Bronchial epithelial cell (primary cell): ENCODE measurements at regions not wholly inside any gene's neighbourhood (a gene's known extent, or its start where the extent isn't known, plus 50 kb on each side); places are given as distances from the start of the nearest gene placed in this dataset.
A peak's percentile ranks its signal among the peaks of the same experiment; 100 is the strongest.

Experiments used
- DNase-seq: peaks from one replicate; pipeline ENCODE4 v3.0.0-alpha.2; 2010; ENCODE audit warnings: low read depth
- FAIRE-seq: peaks from 2 replicates; lab custom pipeline; 2011; peaks lifted over from hg19 to GRCh38; lab: Jason Lieb, UNC
- H3K27me3 ChIP-seq: 2 replicates; pipeline ENCODE4 v1.5.1; 2011; ENCODE audit warnings: low read length; ENCODE audit not compliant: control insufficient read depth, insufficient read depth
- H3K36me3 ChIP-seq: 2 replicates; pipeline ENCODE4 v1.5.1; 2011; ENCODE audit warnings: low read length; ENCODE audit not compliant: control insufficient read depth, insufficient read depth
- H3K4me3 ChIP-seq: 2 replicates; pipeline ENCODE4 v1.5.1; 2011; ENCODE audit warnings: mild to moderate bottlenecking, low read depth, low read length, control low read depth
- TF ChIP-seq, protein P1 (sequence below): IDR thresholded peaks from 2 replicates; pipeline ENCODE4 v1.5.1; 2011; ENCODE audit warnings: mild to moderate bottlenecking, moderate library complexity, low read length, control low read depth, inconsistent platforms; ENCODE audit not compliant: insufficient read depth, severe bottlenecking

DNA sequence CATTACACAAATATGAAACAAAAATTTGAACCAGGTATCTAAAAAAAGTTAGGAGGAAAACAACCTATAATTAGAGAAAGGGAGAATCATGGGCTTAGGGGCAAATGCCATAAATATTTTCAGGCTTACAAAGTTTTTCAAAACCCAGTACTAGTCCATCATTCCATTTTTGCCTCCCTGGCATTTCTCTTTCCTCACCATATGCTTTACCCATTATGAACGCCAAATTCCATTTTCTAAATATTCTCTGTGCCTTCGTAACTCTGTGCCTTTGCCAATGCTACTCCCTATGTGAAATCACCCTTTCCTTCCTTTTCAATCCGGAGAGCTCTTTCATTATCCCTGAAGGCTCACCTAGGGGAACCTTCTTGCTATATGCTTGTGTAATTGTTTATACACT is 434.1 kb downstream of the ZSWIM6 start:
- Histone ChIP-seq H3K36me3 (no peaks in the 10 kb centered on the region), H3K27me3 (no peaks in the 10 kb centered on the region), H3K4me3 (no peak overlapping the region)
- DNase-seq (no peak), FAIRE-seq (no peak)
- TF ChIP-seq, protein P1, sequence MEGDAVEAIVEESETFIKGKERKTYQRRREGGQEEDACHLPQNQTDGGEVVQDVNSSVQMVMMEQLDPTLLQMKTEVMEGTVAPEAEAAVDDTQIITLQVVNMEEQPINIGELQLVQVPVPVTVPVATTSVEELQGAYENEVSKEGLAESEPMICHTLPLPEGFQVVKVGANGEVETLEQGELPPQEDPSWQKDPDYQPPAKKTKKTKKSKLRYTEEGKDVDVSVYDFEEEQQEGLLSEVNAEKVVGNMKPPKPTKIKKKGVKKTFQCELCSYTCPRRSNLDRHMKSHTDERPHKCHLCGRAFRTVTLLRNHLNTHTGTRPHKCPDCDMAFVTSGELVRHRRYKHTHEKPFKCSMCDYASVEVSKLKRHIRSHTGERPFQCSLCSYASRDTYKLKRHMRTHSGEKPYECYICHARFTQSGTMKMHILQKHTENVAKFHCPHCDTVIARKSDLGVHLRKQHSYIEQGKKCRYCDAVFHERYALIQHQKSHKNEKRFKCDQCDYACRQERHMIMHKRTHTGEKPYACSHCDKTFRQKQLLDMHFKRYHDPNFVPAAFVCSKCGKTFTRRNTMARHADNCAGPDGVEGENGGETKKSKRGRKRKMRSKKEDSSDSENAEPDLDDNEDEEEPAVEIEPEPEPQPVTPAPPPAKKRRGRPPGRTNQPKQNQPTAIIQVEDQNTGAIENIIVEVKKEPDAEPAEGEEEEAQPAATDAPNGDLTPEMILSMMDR: no peak

DNA sequence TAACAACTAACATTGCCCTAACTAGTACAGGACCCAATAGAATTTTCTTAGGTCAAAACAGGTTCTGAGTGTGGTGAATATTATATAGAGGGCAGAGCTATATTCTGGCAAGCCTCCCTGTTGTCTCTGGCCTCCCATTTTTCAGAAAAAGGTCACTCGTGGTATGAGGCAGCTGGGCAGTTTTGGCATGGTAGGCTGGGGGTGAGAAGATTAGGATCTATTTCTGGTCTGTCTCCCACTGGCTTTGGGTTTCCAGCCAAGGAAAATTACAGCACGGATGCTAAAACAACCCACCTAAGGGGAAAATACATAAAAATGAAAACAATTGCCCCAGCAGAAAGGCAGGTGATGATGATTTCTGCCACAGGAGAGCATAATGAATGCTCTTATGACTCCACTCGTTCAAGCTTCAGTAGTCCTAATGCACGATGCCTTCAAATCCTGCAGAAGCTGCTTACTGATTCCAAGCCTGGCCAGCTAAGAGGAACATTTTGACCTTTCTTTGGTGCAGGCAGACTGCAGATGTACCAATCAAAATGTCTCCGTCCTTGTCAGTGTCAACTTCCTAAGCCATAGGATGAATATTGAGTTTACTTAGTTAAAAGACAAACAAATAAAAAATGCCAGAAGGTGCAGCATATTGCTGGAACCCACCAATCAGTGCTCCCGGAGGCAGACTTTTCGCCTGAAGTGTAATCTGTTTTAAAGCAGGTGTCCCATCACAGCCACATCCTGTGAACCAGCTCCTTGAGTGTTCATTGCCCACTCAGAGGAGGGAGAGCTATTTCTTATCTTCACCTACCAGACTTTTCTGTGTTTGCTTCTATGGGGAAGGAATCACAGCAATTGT is 435.4 kb downstream of the ZSWIM6 start:
- TF ChIP-seq, protein P1: no peak
- Histone ChIP-seq H3K4me3 (no peak overlapping the region), H3K27me3 (no peaks in the 10 kb centered on the region), H3K36me3 (no peaks in the 10 kb centered on the region)
- FAIRE-seq: no peak
- DNase-seq: no peak

DNA sequence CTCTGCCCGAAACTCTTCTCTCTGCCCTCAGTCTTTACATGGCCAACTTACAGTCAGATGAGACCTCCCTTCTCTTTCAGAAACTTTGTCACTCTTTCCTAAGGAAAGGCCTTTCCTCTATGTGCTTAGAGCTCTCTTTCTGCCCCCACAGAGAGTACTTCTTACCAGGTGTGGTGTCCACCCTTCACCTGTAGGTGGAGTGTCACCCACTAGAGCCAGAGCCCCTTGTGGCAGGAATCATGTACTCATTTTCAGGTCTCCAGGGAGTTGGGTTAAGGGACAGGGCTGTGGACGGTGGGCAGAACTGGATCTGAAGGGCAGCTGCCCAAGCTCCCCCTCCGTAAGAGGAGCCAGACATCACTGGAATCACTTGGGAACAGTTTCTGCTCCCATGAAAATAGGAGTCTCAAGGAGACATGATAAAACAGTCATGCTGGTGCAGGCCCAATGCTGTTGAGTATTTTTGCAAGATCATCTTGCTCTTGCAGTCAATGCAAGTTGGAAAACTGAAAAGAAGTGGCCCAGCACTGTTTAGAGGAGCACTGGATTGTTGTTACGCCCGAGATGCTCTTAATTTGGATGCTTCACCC is 436.7 kb downstream of the ZSWIM6 start:
- TF ChIP-seq, protein P1: peak; percentile 92
- Histone ChIP-seq H3K36me3 (no peaks in the 10 kb centered on the region), H3K4me3 (no peak overlapping the region), H3K27me3 (no peaks in the 10 kb centered on the region)
- DNase-seq (peak; percentile 69), FAIRE-seq (no peak)

DNA sequence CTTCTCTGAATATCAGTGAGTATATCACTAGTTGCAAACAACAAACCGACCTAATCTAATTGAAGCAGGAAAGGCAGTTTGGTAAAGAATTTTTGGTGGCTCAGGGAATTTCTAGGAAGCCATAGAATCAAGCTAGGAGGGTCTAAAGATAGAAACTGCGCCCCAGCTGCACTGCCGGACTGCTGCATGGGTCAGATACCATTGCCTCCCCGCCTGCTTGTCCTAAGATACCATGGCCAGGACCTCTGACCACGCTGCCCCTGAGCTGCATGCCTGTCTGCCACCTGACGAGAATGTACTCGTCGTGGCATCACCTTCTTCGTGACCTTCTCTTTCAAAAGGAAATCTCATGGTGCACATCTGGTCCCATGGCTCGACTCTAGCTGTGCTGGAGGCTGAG is 439.0 kb downstream of the ZSWIM6 start:
- Histone ChIP-seq H3K27me3 (no peaks in the 10 kb centered on the region), H3K36me3 (no peaks in the 10 kb centered on the region), H3K4me3 (no peak overlapping the region)
- no peak for FAIRE-seq
- TF ChIP-seq, protein P1: no peak
- DNase-seq: no peak

DNA sequence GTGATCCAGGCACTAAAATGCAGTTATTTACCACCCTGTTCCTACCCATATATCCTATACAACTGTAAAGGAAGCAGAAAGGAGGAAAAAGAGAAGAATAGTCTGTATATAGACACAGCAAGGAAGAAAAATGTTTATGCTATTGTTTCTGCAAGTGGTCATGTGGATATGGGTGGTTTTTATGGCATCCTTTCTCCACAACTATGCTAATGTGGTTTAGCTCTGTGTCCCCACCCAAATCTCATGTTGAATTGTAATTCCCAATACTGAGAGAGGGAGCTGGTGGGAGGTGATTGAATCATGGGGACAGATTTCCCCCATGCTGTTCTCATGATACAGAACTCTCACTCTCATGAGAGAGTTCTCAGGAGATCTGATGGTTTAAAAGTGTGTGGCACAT is 439.8 kb downstream of the ZSWIM6 start:
- DNase-seq (no peak), FAIRE-seq (no peak)
- Histone ChIP-seq H3K27me3 (no peaks in the 10 kb centered on the region), H3K4me3 (no peak overlapping the region), H3K36me3 (no peaks in the 10 kb centered on the region)
- TF ChIP-seq, protein P1: no peak

DNA sequence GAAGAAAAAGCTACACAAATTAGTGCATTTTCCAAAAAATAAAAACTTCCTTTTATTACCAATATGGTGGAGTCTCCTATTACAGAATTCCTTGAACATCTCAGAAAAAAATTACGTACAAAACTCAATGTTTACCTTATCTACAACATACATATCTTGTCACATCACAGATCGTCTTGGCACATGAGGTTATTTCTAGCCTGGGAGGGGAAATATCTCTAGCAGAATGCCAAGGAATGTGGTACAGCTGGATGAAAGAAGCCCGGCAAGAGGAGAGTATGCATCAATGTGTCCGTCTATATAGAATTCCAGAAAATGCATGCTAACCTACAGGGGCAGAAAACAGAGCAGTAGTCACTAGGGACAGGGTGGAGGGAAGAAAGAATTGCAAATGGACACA is 443.8 kb downstream of the ZSWIM6 start:
- FAIRE-seq (no peak), DNase-seq (no peak)
- no peaks in the 10 kb centered on the region for H3K36me3 ChIP-seq
- TF ChIP-seq, protein P1: no peak
- no peaks in the 10 kb centered on the region for H3K27me3 ChIP-seq
- H3K4me3 ChIP-seq: no peak overlapping the region
